GM19043 (cell line): ENCODE measurements at regions not wholly inside any gene's neighbourhood (a gene's known extent, or its start where the extent isn't known, plus 50 kb on each side); places are given as distances from the start of the nearest gene placed in this dataset.

Experiments
- ATAC-seq: cut with Tn5 transposase; IDR thresholded peaks from one replicate; pipeline ENCODE4 v1.9.1; 2021; ENCODE audit warnings: low read depth; ENCODE audit not compliant: unreplicated experiment

DNA sequence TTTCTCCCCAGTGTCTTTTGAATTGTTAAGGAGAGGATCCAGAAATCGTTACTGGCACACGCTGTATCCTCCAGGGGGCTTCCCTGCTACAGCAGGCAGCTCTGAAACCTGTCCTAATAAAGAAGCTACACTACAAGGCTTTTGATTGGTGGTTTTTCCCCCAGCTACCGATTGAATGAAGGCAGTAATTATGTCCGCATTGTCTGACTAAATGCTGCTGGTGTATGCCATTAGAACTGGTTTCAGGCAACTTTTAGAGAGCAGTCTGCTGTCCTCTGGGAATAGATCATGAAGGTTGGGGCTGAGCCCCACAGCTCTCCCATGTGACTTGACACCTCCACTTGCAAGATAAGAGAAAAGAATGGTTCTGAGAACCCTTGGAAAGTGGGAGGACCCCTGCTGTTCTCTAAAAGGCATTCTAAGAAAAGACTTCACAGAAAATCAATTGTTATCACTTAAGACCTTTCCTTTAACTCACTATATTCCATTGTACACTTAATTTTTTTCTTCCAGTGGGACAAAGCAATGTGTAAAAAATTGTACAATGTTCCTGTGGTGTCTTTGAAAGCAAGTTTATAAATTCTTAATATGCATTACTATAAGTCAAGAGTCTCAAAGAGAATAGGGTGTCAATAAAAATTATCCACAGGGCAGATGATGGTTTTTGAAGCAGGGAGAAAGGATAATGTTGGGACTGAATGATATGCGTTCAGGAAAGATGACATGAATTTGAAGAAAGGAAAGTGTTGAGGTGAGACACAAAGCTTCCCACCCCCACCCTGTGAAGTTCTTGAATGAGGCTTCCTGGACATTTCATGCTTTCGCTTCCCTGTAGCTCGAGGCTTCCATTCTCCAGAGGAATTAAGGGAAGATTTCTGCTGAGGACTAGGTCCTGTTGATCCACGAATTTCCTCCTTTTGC lies 53.0 kb upstream of the DAZL start:
- ATAC-seq: no peak

DNA sequence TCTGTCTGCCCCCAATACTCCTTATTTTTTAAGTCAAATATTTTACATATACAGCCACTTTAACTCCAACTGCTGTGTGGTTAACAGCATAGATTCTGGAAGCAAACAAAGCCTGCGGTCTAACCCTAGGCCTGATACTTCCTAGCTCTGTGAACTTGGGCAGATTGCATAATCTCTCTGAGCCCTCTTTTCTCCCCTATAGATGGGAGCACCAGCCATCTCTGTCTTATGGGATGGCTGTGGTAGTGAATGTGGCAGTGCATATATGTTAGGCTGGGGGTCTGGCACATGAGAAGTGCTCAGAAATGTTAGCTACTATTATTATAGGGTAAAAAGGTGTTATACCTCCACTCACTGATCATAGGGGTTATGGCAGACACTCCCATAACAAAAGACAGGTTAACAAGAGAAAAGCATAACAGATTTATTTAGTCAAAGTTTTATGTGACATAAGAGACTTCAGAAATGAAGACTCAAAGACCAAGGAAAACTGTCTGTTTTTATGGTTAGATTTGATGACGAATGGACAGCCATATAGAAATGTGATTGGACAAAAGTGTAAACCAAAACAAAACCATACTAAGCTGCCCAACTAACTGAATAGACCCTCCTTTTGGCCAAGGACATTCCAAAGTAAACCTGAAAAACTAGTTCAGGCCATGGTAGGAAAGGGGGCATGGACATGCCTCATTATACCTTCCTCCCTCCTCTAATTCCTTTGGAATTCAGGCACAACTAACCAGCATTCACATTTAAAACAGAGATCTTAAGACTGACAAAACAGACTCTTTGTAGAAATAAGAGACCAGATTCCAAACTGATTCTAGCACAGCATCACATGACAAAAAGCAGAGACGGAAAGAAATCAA lies 53.9 kb upstream of the DAZL start:
- ATAC-seq: no peak

- no peak for ATAC-seq
Observed at GRCh38 chr3:16663854-16664712, 58.9 kb upstream of the DAZL start.

- ATAC-seq: no peak
Observed at GRCh38 chr3:16665282-16665741, 60.1 kb upstream of the DAZL start.

- no peak for ATAC-seq
Observed at GRCh38 chr3:16666206-16666605, 61.0 kb upstream of the DAZL start.

- ATAC-seq: no peak
Observed at GRCh38 chr3:16667633-16668032, 62.4 kb upstream of the DAZL start.

GRCh38 chr3:16668776-16669545 lies 63.7 kb upstream of the DAZL start:
- ATAC-seq: no peak

DNA sequence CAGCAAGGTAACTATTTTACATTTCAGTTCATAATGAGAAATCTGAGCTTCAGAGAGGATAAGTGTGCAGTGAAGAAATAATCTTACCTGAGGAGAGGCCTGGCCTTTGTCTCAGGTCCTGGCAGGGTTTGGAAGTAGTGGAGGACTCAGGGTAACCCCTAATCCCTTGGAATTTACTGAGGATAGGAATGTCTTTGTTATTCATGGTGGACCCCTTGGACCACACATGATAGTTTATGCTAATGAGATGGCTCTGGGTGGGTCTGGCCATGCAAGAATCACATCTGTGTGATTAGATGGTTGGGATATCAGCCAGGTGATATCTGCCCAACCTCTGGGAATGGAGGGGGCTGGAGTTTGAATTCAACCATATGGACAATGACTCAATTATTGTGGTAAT lies 65.0 kb upstream of the DAZL start:
- no peak for ATAC-seq

GRCh38 chr3:16671690-16672089 lies 66.5 kb upstream of the DAZL start:
- no peak for ATAC-seq

- no peak for ATAC-seq
Observed at GRCh38 chr3:16673530-16673929, 68.3 kb upstream of the DAZL start.

GRCh38 chr3:16675805-16676204 lies 70.6 kb upstream of the DAZL start:
- no peak for ATAC-seq

GRCh38 chr3:16686679-16687078 lies 81.5 kb upstream of the DAZL start:
- ATAC-seq: no peak

DNA sequence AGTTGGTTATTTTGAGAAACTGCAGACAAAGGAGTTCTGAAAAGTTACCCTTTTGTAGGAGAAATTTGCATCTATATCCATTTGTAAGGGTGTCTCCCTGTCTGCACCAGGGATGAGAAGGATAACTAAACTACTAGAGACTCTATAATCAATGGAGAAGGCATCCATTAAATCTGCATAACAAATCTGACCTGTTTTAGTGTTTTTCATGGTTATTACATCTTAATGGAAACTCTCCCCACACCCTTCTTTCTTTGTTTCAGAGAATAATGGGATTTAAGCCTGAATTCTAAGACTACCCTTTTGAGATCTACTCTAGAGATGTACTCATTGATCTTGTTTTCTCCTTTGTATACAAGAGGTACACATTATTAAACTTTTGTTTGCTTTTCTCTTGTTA lies 82.0 kb upstream of the DAZL start:
- no peak for ATAC-seq

GRCh38 chr3:16692486-16693344 lies 87.5 kb upstream of the DAZL start:
- no peak for ATAC-seq

GRCh38 chr3:16693820-16694219 lies 88.6 kb upstream of the DAZL start:
- ATAC-seq: no peak

DNA sequence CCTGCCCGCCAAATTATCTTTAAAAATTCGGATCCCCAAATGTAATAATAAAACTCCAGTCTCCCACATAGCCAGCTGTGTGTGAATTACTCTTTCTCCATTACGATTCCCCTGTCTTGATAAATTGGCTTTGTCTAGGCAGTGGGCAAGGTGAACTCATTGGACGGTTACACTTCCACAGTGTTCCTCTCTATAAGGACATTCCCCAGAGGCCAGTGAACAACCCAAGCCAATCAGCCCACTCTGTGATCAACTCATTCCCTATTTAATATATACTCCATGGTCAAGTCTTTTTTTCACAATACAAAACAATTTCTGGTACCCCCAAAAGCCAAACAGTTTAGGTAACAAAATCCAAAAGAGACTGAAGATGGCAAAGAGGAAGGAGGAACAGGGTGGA lies 90.5 kb upstream of the DAZL start:
- ATAC-seq: no peak

DNA sequence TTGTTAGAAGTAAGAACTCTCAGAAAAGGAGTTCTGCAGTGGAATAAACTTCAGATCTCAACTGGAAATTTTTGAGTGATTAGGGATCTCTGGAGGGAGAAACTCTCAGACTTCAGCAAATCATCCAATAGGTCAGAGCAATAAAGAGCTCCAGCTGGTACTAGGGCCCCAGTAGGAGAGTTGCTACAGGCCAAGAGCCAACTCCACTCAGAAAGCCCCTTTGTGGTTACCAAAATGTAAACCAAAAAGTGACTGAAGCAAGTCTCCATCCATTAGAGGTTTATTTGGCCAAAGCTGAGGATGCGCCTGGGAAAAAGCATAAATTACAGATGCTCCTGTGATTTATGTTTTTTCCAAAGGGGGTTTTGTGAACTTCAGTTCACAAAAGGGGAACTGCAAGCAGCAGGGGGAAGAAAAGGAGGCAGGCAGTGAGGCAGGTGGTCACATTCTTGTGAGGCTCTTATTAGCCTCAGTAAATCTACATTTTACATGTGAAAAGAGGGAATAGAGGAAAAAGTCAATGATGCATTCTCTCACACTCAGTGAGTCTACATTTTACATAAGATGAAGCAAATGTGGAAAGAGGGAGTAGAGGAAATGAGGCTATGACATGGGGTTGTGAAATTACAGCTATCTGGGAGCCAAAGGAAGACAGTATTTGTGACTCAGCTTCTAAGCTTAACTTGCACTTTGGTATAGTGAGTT lies 92.4 kb upstream of the DAZL start:
- no peak for ATAC-seq

- ATAC-seq: no peak
Observed at GRCh38 chr3:16700651-16701050, 95.4 kb upstream of the DAZL start.
